H1 (cell line): ENCODE measurements at regions not wholly inside any gene's neighbourhood (a gene's known extent, or its start where the extent isn't known, plus 50 kb on each side); places are given as distances from the start of the nearest gene placed in this dataset.

Source experiments
- CBX8 ChIP-seq: fragments of 300-800, 300-1000 bp; sonication (generic); IDR thresholded peaks from 2 replicates; pipeline ENCODE4 v1.7.1; 2016; ENCODE audit warnings: low read depth, low read length, borderline replicate concordance
- E2F6 ChIP-seq: IDR thresholded peaks from 2 replicates; pipeline ENCODE4 v1.6.1; 2012; ENCODE audit warnings: inconsistent platforms
- NANOG ChIP-seq: IDR thresholded peaks from 2 replicates; pipeline ENCODE4 v1.6.1; 2011; ENCODE audit warnings: low read length, low read depth, mild to moderate bottlenecking, inconsistent platforms; ENCODE audit not compliant: insufficient read depth, poor library complexity, severe bottlenecking
- NRF1 ChIP-seq: IDR thresholded peaks from 2 replicates; pipeline ENCODE4 v1.6.1; 2011; ENCODE audit warnings: mild to moderate bottlenecking, low read depth, low read length, improper control_type of control experiment
- POU5F1 ChIP-seq: IDR thresholded peaks from 2 replicates; pipeline ENCODE4 v1.6.1; 2011; ENCODE audit warnings: low read depth, mild to moderate bottlenecking, low read length, moderate library complexity
- RFX5 ChIP-seq: IDR thresholded peaks from 2 replicates; pipeline ENCODE4 v1.6.1; 2011; ENCODE audit warnings: low read depth, low read length, improper control_type of control experiment, borderline replicate concordance
- SAP30 ChIP-seq: fragments of 300-600 bp; sonication (generic); IDR thresholded peaks from 2 replicates; pipeline ENCODE4 v1.7.1; 2012; ENCODE audit warnings: low read length, moderate library complexity, mild to moderate bottlenecking, inconsistent platforms; ENCODE audit not compliant: insufficient read depth, insufficient replicate concordance

- TF ChIP-seq POU5F1, result no peak
- TF ChIP-seq E2F6, result no peak
- no peak for TF ChIP-seq RFX5
- no peak for TF ChIP-seq SAP30
- no peak for TF ChIP-seq NRF1
- no peak for TF ChIP-seq CBX8
- TF ChIP-seq NANOG, result no peak
- TF ChIP-seq, all 59 proteins: peak for 0
Observed at GRCh38 chr2:41903474-41904135, 144.2 kb upstream of the PKDCC start (continued).
